OCI-LY7 (cell line): ENCODE measurements at regions not wholly inside any gene's neighbourhood (a gene's known extent, or its start where the extent isn't known, plus 50 kb on each side); places are given as distances from the start of the nearest gene placed in this dataset.

Source experiments
- BruUV-seq: library from RNA; stranded (reverse); fragments of 400-500 nt; replicated peaks from 2 replicates; lab custom pipeline; 2021; lab: Mats Ljungman, UMichigan
- CTCF ChIA-PET: fragments of 300-600 bp; sonication (Branson Sonifier 250); formaldehyde crosslinking; loops from one replicate; lab custom pipeline; 2022; ENCODE audit warnings: antibody characterized with exemption; ENCODE audit not compliant: unreplicated experiment; lab: Charles Lee
- POLR2A ChIA-PET: fragments of 300-600 bp; sonication (Branson Sonifier 250); formaldehyde crosslinking; loops from one replicate; lab custom pipeline; 2022; ENCODE audit warnings: antibody characterized with exemption; lab: Charles Lee
- DNase-seq: peaks from one replicate; pipeline ENCODE4 v3.0.0-alpha.2; 2015; ENCODE audit warnings: low spot score
- H2AFZ ChIP-seq: fragments of 200-600 bp; sonication (generic), shearing (Covaris generic); 2 replicates; pipeline ENCODE4 v1.6.1; 2014; ENCODE audit warnings: mild to moderate bottlenecking, antibody characterized with exemption, low read length, moderate library complexity
- H3K27ac ChIP-seq: fragments of 200-600 bp; sonication (generic); 2 replicates; pipeline ENCODE4 v1.5.1; 2014; ENCODE audit warnings: mixed run types, low read depth, mild to moderate bottlenecking, moderate library complexity, low read length, inconsistent platforms; ENCODE audit not compliant: poor library complexity, severe bottlenecking
- H3K36me3 ChIP-seq: fragments of 200-600 bp; sonication (generic); 2 replicates; pipeline ENCODE4 v1.6.1; 2014; ENCODE audit warnings: mild to moderate bottlenecking, antibody characterized with exemption, low read length, moderate library complexity, mixed read lengths; ENCODE audit not compliant: insufficient read depth
- H3K4me1 ChIP-seq: fragments of 200-600 bp; sonication (generic); 2 replicates; pipeline ENCODE4 v1.5.1; 2014; ENCODE audit warnings: mild to moderate bottlenecking, low read length; ENCODE audit not compliant: insufficient read depth, poor library complexity, severe bottlenecking
- H3K4me2 ChIP-seq: fragments of 200-600 bp; sonication (generic); 2 replicates; pipeline ENCODE4 v1.6.1; 2014; ENCODE audit warnings: mild to moderate bottlenecking, low read length
- H3K4me3 ChIP-seq: fragments of 200-600 bp; sonication (generic); 2 replicates; pipeline ENCODE4 v1.5.1; 2014; ENCODE audit warnings: mild to moderate bottlenecking, low read depth, low read length; ENCODE audit not compliant: poor library complexity, severe bottlenecking
- H3K79me2 ChIP-seq: fragments of 200-600 bp; sonication (generic); 2 replicates; pipeline ENCODE4 v1.6.1; 2016; ENCODE audit warnings: low read depth, mild to moderate bottlenecking, low read length, moderate library complexity, mixed read lengths; ENCODE audit not compliant: insufficient read depth
- H3K9me2 ChIP-seq: fragments of 200-600 bp; sonication (generic); 2 replicates; pipeline ENCODE4 v1.6.1; 2016; ENCODE audit warnings: mild to moderate bottlenecking, low read length, mixed read lengths; ENCODE audit not compliant: insufficient read depth
- H3K9me3 ChIP-seq: fragments of 200-600 bp; sonication (generic); 2 replicates; pipeline ENCODE4 v1.6.1; 2014; ENCODE audit warnings: mild to moderate bottlenecking, mixed run types, low read length, mixed read lengths
- H4K20me1 ChIP-seq: fragments of 200-600 bp; sonication (generic); 2 replicates; pipeline ENCODE4 v1.6.1; 2014; ENCODE audit warnings: mild to moderate bottlenecking, antibody characterized with exemption, low read length, moderate library complexity, mixed read lengths; ENCODE audit not compliant: insufficient read depth
- CTCF ChIP-seq: fragments of 200-600 bp; sonication (generic); conservative IDR thresholded peaks from 2 replicates; pipeline ENCODE4 v1.5.1; 2014; ENCODE audit warnings: mild to moderate bottlenecking, antibody characterized with exemption, low read length, moderate library complexity, mixed read lengths
- EZH2phosphoT487 ChIP-seq: fragments of 200-600 bp; sonication (generic); IDR thresholded peaks from 2 replicates; pipeline ENCODE4 v1.6.1; 2018; ENCODE audit warnings: low read depth, borderline replicate concordance, mild to moderate bottlenecking, mixed run types, antibody characterized with exemption, low read length, moderate library complexity, mixed read lengths
- intact Hi-C: fragments of 100-400 bp; cut with micrococcal nuclease; formaldehyde crosslinking; loops from one replicate; pipeline ENCODE4 v1.10.0; 2022; ENCODE audit not compliant: unreplicated experiment

- no peaks in the 10 kb centered on the region for H3K9me2 ChIP-seq
- no peaks in the 10 kb centered on the region for H4K20me1 ChIP-seq
- no peaks in the 10 kb centered on the region for H3K36me3 ChIP-seq
- DNase-seq: no peak
- H2AFZ ChIP-seq: no peak overlapping the region
- ChIA-PET POLR2A (no interaction called here), CTCF (no interaction called here)
- H3K4me1 ChIP-seq: no peaks in the 10 kb centered on the region
- BruUV-seq: no TSS peak
- no peak overlapping the region for H3K27ac ChIP-seq
- H3K4me3 ChIP-seq: no peak overlapping the region
- no peaks in the 10 kb centered on the region for H3K79me2 ChIP-seq
- intact Hi-C loops: no loop called here
- no peak overlapping the region for H3K4me2 ChIP-seq
- no peaks in the 10 kb centered on the region for H3K9me3 ChIP-seq
- TF ChIP-seq CTCF (no peak), EZH2phosphoT487 (no peak)
Measured at GRCh38 chr11:97019305-97019704, 629.5 kb downstream of the JRKL start.

GRCh38 chr11:97019754-97020153, 629.9 kb downstream of the JRKL start:
- H3K36me3 ChIP-seq: no peaks in the 10 kb centered on the region
- ChIA-PET CTCF (no interaction called here), POLR2A (no interaction called here)
- no peak overlapping the region for H3K27ac ChIP-seq
- TF ChIP-seq EZH2phosphoT487: no peak
- TF ChIP-seq CTCF: no peak
- DNase-seq: no peak
- intact Hi-C loops: no loop called here
- no peak overlapping the region for H3K4me3 ChIP-seq
- H3K4me2 ChIP-seq: no peak overlapping the region
- BruUV-seq: no TSS peak
- no peaks in the 10 kb centered on the region for H3K4me1 ChIP-seq
- no peaks in the 10 kb centered on the region for H3K9me3 ChIP-seq
- H3K9me2 ChIP-seq: no peaks in the 10 kb centered on the region
- H4K20me1 ChIP-seq: no peaks in the 10 kb centered on the region
- H2AFZ ChIP-seq: no peak overlapping the region
- H3K79me2 ChIP-seq: no peaks in the 10 kb centered on the region

- Histone ChIP-seq H4K20me1 (no peaks in the 10 kb centered on the region), H3K27ac (no peak overlapping the region), H3K9me2 (no peaks in the 10 kb centered on the region), H3K36me3 (no peaks in the 10 kb centered on the region), H2AFZ (no peak overlapping the region), H3K4me2 (no peak overlapping the region), H3K9me3 (no peaks in the 10 kb centered on the region), H3K4me3 (no peak overlapping the region), H3K4me1 (no peaks in the 10 kb centered on the region), H3K79me2 (no peaks in the 10 kb centered on the region)
- no peak for DNase-seq
- POLR2A ChIA-PET: interaction anchor here (0.7 kb wide), 1 partner anchor 11 kb away, joined by 3 read pairs; no protein-coding TSS in a partner anchor
- CTCF ChIA-PET: no interaction called here
- TF ChIP-seq CTCF (no peak), EZH2phosphoT487 (no peak)
- intact Hi-C loops: no loop called here
- no TSS peak for BruUV-seq
Measured at GRCh38 chr11:97022955-97023354, 633.1 kb downstream of the JRKL start.
